Tibial nerve (tissue), 4 donors: ENCODE measurements at regions not wholly inside any gene's neighbourhood (a gene's known extent, or its start where the extent isn't known, plus 50 kb on each side); places are given as distances from the start of the nearest gene placed in this dataset.

Experiments
- DNase-seq, 2 donors: peaks; one replicate each; pipeline ENCODE4 v3.0.0-alpha.2; 2019; ENCODE audit warnings: low spot score in 2 of 2
- H3K27ac ChIP-seq, 4 donors: fragments of 200-600 bp; sonication (generic) in 3 of 4; one replicate each; pipeline ENCODE4 v1.5.1; 2017 to 2019; ENCODE audit warnings: mild to moderate bottlenecking in 1 of 4
- H3K27me3 ChIP-seq, 2 donors: fragments of 200-600 bp; sonication (generic) in 1 of 2; one replicate each; pipeline versions ENCODE4 v1.5.1 to v1.6.0; 2017 to 2019
- H3K36me3 ChIP-seq, 3 donors: fragments of 200-600 bp; sonication (generic); one replicate each; pipeline ENCODE4 v1.5.1; 2018 to 2019
- H3K4me1 ChIP-seq, 4 donors: fragments of 200-600 bp; sonication (generic) in 3 of 4; one replicate each; pipeline ENCODE4 v1.5.1; 2017 to 2019
- H3K4me3 ChIP-seq, 4 donors: fragments of 200-600 bp; sonication (generic) in 3 of 4; one replicate each; pipeline ENCODE4 v1.5.1; 2017 to 2019; ENCODE audit warnings: mild to moderate bottlenecking in 1 of 4, moderate library complexity in 1 of 4
- H3K9me3 ChIP-seq, 4 donors: fragments of 200-600 bp; sonication (generic) in 3 of 4; one replicate each; pipeline ENCODE4 v1.5.1; 2017 to 2019
- CTCF ChIP-seq, 5 experiments: fragments of 200-600 bp in 3 of 5; fragments of 450-650 bp in 2 of 5; sonication (generic) in 3 of 5; IDR thresholded peaks; one replicate each; pipeline ENCODE4 v1.5.1; 2016 to 2019; ENCODE audit warnings: antibody characterized with exemption in 5 of 5, mild to moderate bottlenecking in 3 of 5, moderate library complexity in 2 of 5
- EP300 ChIP-seq, 2 donors: sonication (generic); formaldehyde crosslinking; IDR thresholded peaks; one replicate each; pipeline ENCODE4 v1.6.1; 2017; ENCODE audit warnings: antibody characterized with exemption in 2 of 2, mild to moderate bottlenecking in 1 of 2
- POLR2A ChIP-seq, 2 donors: fragments of 450-650 bp; IDR thresholded peaks; one replicate each; pipeline ENCODE4 v1.6.1; 2017; ENCODE audit warnings: antibody characterized with exemption in 2 of 2, mild to moderate bottlenecking in 2 of 2, moderate library complexity in 2 of 2
- WGBS, 2 donors: methylation state at CpG; one replicate each; pipeline ENCODE4 v1.1.5; 2018; 5-methylcytosine and 5-hydroxymethylcytosine counted together

GRCh38 chr15:95557226-95558046 is 773.1 kb upstream of the NR2F2 start:
- H3K27ac ChIP-seq = peak overlapping the region in 3 of 4 donors; percentile 57 to 88 (median 65)
- TF ChIP-seq EP300 (IDR thresholded peaks at IDR 0.05) (peak in 1 of 2 donors; percentile 76), POLR2A (IDR thresholded peaks at IDR 0.05) (no peak)
- 28 to 33% methylated on average over 17 of the region's 17 CpGs for WGBS, 2 donors
- peak in 1 of 2 donors; percentile 13 for DNase-seq
- H3K4me3 ChIP-seq = peak overlapping the region in 2 of 4 donors; percentile 5 to 28
- H3K9me3 ChIP-seq = no peaks in the 10 kb centered on the region
- H3K4me1 ChIP-seq = peaks cover 0 to 31% (median 4%) of the 10 kb centered on the region in 4 donors
- no peaks in the 10 kb centered on the region for H3K27me3 ChIP-seq
- H3K36me3 ChIP-seq = no peaks in the 10 kb centered on the region

- H3K4me3 ChIP-seq = no peak overlapping the region
- peak overlapping the region in 2 of 4 donors; percentile 52 to 88 for H3K27ac ChIP-seq
- TF ChIP-seq EP300 (IDR thresholded peaks at IDR 0.05) = no peak
- TF ChIP-seq CTCF (IDR thresholded peaks at IDR 0.05) = no peak
- no peak for TF ChIP-seq POLR2A (IDR thresholded peaks at IDR 0.05)
- no peaks in the 10 kb centered on the region for H3K36me3 ChIP-seq
- no peaks in the 10 kb centered on the region for H3K27me3 ChIP-seq
- no peak for DNase-seq
- H3K4me1 ChIP-seq = peaks cover 0 to 31% (median 4%) of the 10 kb centered on the region in 4 donors
- WGBS, 2 donors = 61 to 69% methylated on average over 2 of the region's 2 CpGs
- H3K9me3 ChIP-seq = no peaks in the 10 kb centered on the region
Measured at GRCh38 chr15:95558131-95558530, 772.4 kb upstream of the NR2F2 start.

GRCh38 chr15:95558916-95559315 is 771.6 kb upstream of the NR2F2 start:
- WGBS, 2 donors = 86 to 88% methylated on average over 2 of the region's 2 CpGs
- Histone ChIP-seq H3K9me3 (no peaks in the 10 kb centered on the region), H3K4me1 (peaks cover 0 to 31% (median 4%) of the 10 kb centered on the region in 4 donors), H3K27me3 (no peaks in the 10 kb centered on the region), H3K4me3 (no peak overlapping the region), H3K27ac (peak overlapping the region in 2 of 4 donors; percentile 52 to 88), H3K36me3 (no peaks in the 10 kb centered on the region)
- DNase-seq = no peak
- TF ChIP-seq POLR2A (IDR thresholded peaks at IDR 0.05) = no peak
- no peak for TF ChIP-seq EP300 (IDR thresholded peaks at IDR 0.05)
- TF ChIP-seq CTCF (IDR thresholded peaks at IDR 0.05) = no peak

GRCh38 chr15:95559875-95560394 is 770.6 kb upstream of the NR2F2 start:
- H3K4me3 ChIP-seq = no peak overlapping the region
- peak in 1 of 2 donors; percentile 48 for DNase-seq

GRCh38 chr15:95561463-95561862 is 769.0 kb upstream of the NR2F2 start:
- H3K36me3 ChIP-seq = no peaks in the 10 kb centered on the region
- H3K27ac ChIP-seq = no peak overlapping the region
- TF ChIP-seq EP300 (IDR thresholded peaks at IDR 0.05) = no peak
- TF ChIP-seq POLR2A (IDR thresholded peaks at IDR 0.05) = no peak
- no peak for TF ChIP-seq CTCF (IDR thresholded peaks at IDR 0.05)
- H3K4me3 ChIP-seq = no peak overlapping the region
- H3K9me3 ChIP-seq = no peaks in the 10 kb centered on the region
- no peaks in the 10 kb centered on the region for H3K27me3 ChIP-seq
- H3K4me1 ChIP-seq = peaks cover 0 to 23% (median 2%) of the 10 kb centered on the region in 4 donors
- DNase-seq = no peak
- WGBS, 2 donors = 61 to 63% methylated on average over 2 of the region's 2 CpGs

More at GRCh38 chr15:95559875-95560394, 770.6 kb upstream of the NR2F2 start:
- peaks cover 0 to 31% (median 4%) of the 10 kb centered on the region in 4 donors for H3K4me1 ChIP-seq
- TF ChIP-seq POLR2A (IDR thresholded peaks at IDR 0.05) = no peak
- TF ChIP-seq CTCF (IDR thresholded peaks at IDR 0.05) = no peak
- TF ChIP-seq EP300 (IDR thresholded peaks at IDR 0.05) = peak in 1 of 2 donors; percentile 46
- H3K36me3 ChIP-seq = no peaks in the 10 kb centered on the region
- no peak overlapping the region for H3K27ac ChIP-seq
- 78 to 83% methylated on average over 7 of the region's 7 CpGs for WGBS, 2 donors
- H3K27me3 ChIP-seq = no peaks in the 10 kb centered on the region
- no peaks in the 10 kb centered on the region for H3K9me3 ChIP-seq
